ENCODE measurements at regions not wholly inside any gene's neighbourhood (a gene's known extent, or its start where the extent isn't known, plus 50 kb on each side); places are given as distances from the start of the nearest gene placed in this dataset.

GRCh38 chr9:135226369-135227050, 139.0 kb downstream of the OLFM1 start:
- H3K9me3 ChIP-seq: no peaks in the 10 kb centered on the region
- H3K4me3 ChIP-seq: no peak overlapping the region
- 85 to 94% methylated on average over 5 of the region's 5 CpGs for WGBS, 2 donors
- peaks cover 0 to 36% of the 10 kb centered on the region in 2 donors for H3K27me3 ChIP-seq
- H3K4me1 ChIP-seq: no peaks in the 10 kb centered on the region
- no peak for DNase-seq (ENCODE audit: low spot score in 2 of 2)
- no peak for TF ChIP-seq CTCF (IDR thresholded peaks at IDR 0.05)
- TF ChIP-seq POLR2A (IDR thresholded peaks at IDR 0.05): no peak
- TF ChIP-seq EP300 (IDR thresholded peaks at IDR 0.05): no peak
- H3K36me3 ChIP-seq: no peaks in the 10 kb centered on the region
- H3K27ac ChIP-seq: no peak overlapping the region

GRCh38 chr9:135227641-135228251, 140.3 kb downstream of the OLFM1 start:
- no peak overlapping the region for H3K4me3 ChIP-seq
- DNase-seq (ENCODE audit: low spot score in 2 of 2): no peak
- 81 to 84% methylated on average over 15 to 17 of the region's 17 CpGs for WGBS, 2 donors
- no peaks in the 10 kb centered on the region for H3K4me1 ChIP-seq
- H3K27ac ChIP-seq: no peak overlapping the region
- no peaks in the 10 kb centered on the region for H3K36me3 ChIP-seq
- H3K27me3 ChIP-seq: peaks cover 0 to 25% of the 10 kb centered on the region in 2 donors
- TF ChIP-seq CTCF (IDR thresholded peaks at IDR 0.05): no peak
- TF ChIP-seq EP300 (IDR thresholded peaks at IDR 0.05): no peak
- no peak for TF ChIP-seq POLR2A (IDR thresholded peaks at IDR 0.05)
- no peaks in the 10 kb centered on the region for H3K9me3 ChIP-seq

GRCh38 chr9:135228345-135228982, 141.0 kb downstream of the OLFM1 start:
- Histone ChIP-seq H3K27me3 (peaks cover 0 to 19% of the 10 kb centered on the region in 2 donors), H3K9me3 (no peaks in the 10 kb centered on the region), H3K4me1 (no peaks in the 10 kb centered on the region), H3K36me3 (no peaks in the 10 kb centered on the region), H3K4me3 (no peak overlapping the region), H3K27ac (no peak overlapping the region)
- WGBS, 2 donors: 72 to 74% methylated on average over 15 to 18 of the region's 18 CpGs
- TF ChIP-seq EP300 (IDR thresholded peaks at IDR 0.05) (no peak), POLR2A (IDR thresholded peaks at IDR 0.05) (no peak), CTCF (IDR thresholded peaks at IDR 0.05) (no peak)
- no peak for DNase-seq (ENCODE audit: low spot score in 2 of 2)

DNA sequence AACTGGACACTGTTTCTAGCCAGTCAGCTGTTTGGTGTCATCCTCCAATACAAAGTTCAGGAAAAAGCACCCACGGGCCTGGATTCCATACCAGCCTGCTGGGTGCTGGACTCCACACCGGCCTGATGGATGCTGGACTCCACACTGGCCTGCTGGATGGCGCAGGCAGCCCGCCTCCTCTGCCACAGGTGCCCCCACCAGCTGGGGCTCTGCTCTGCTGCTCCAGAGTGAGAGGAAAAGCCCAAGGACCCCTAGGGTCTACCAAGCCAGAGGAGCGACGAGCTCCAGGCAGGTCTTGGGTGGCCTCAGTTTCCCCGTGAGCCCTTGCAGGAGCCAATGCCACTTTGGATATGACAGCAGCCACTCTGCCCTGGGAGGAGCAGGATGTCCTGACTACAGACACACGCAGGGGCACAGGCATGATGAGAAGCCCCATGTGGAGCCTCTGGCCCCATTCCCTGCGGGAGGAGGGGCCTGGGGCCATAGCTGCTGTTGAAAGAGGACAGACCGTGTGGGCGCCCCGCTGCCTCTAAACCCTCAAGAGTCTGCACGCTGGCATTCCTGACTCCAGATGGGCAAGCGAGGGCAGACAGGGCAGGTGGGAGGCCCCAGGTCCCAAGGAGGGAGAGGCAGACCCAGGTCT, 141.6 kb downstream of the OLFM1 start:
- H3K36me3 ChIP-seq: no peaks in the 10 kb centered on the region
- TF ChIP-seq EP300 (IDR thresholded peaks at IDR 0.05) (no peak), POLR2A (IDR thresholded peaks at IDR 0.05) (no peak), CTCF (IDR thresholded peaks at IDR 0.05) (no peak)
- peaks cover 0 to 19% of the 10 kb centered on the region in 2 donors for H3K27me3 ChIP-seq
- H3K4me3 ChIP-seq: no peak overlapping the region
- DNase-seq (ENCODE audit: low spot score in 2 of 2): no peak
- no peak overlapping the region for H3K27ac ChIP-seq
- H3K9me3 ChIP-seq: peaks cover 0 to 6% (median 1%) of the 10 kb centered on the region in 4 donors
- 83 to 84% methylated on average over 8 to 13 of the region's 14 CpGs for WGBS, 2 donors
- H3K4me1 ChIP-seq: no peaks in the 10 kb centered on the region
